ENCODE measurements at regions not wholly inside any gene's neighbourhood (a gene's known extent, or its start where the extent isn't known, plus 50 kb on each side); places are given as distances from the start of the nearest gene placed in this dataset.

- DNase-seq = no peak
Observed at GRCh38 chr18:41532344-41533086, 422.5 kb upstream of the PIK3C3 start.

GRCh38 chr18:41530970-41531369, 424.1 kb upstream of the PIK3C3 start:
- DNase-seq = no peak

- no peak for DNase-seq
Observed at GRCh38 chr18:41529093-41529492, 425.9 kb upstream of the PIK3C3 start.

GRCh38 chr18:41526054-41526453, 429.0 kb upstream of the PIK3C3 start:
- DNase-seq = no peak

GRCh38 chr18:41524674-41525470, 430.2 kb upstream of the PIK3C3 start:
- no peak for DNase-seq

- DNase-seq = no peak
Observed at GRCh38 chr18:41517142-41517541, 437.9 kb upstream of the PIK3C3 start.

GRCh38 chr18:41513438-41513837, 441.6 kb upstream of the PIK3C3 start:
- no peak for DNase-seq

GRCh38 chr18:41504316-41504715, 450.7 kb upstream of the PIK3C3 start:
- no peak for DNase-seq

- DNase-seq = no peak
Observed at GRCh38 chr18:41501848-41502247, 453.2 kb upstream of the PIK3C3 start.

- DNase-seq = no peak
Observed at GRCh38 chr18:41499345-41499744, 455.7 kb upstream of the PIK3C3 start.

- no peak for DNase-seq
Observed at GRCh38 chr18:41490861-41491260, 464.2 kb upstream of the PIK3C3 start.

GRCh38 chr18:41486575-41486974, 468.5 kb upstream of the PIK3C3 start:
- no peak for DNase-seq

- DNase-seq = no peak
Observed at GRCh38 chr18:41484069-41484468, 471.0 kb upstream of the PIK3C3 start.

- DNase-seq = no peak
Observed at GRCh38 chr18:41482501-41482900, 472.5 kb upstream of the PIK3C3 start.

GRCh38 chr18:41466436-41467160, 488.4 kb upstream of the PIK3C3 start:
- DNase-seq = no peak

- DNase-seq = no peak
Observed at GRCh38 chr18:41465386-41465785, 489.6 kb upstream of the PIK3C3 start.

- no peak for DNase-seq
Observed at GRCh38 chr18:41464278-41464677, 490.8 kb upstream of the PIK3C3 start.

GRCh38 chr18:41462946-41463345, 492.1 kb upstream of the PIK3C3 start:
- no peak for DNase-seq

GRCh38 chr18:41461114-41461513, 493.9 kb upstream of the PIK3C3 start:
- DNase-seq = no peak

GRCh38 chr18:41459656-41460055, 495.4 kb upstream of the PIK3C3 start:
- no peak for DNase-seq

GRCh38 chr18:41458376-41458775, 496.7 kb upstream of the PIK3C3 start:
- no peak for DNase-seq

GRCh38 chr18:41457765-41458326, 497.2 kb upstream of the PIK3C3 start:
- DNase-seq = no peak

- DNase-seq = no peak
Observed at GRCh38 chr18:41456831-41457230, 498.2 kb upstream of the PIK3C3 start.

All from cerebellar nuclear complex (tissue), 1 donor.